H1 (cell line): ENCODE measurements at regions not wholly inside any gene's neighbourhood (a gene's known extent, or its start where the extent isn't known, plus 50 kb on each side); places are given as distances from the start of the nearest gene placed in this dataset.

Experiments used
- CTCF ChIA-PET: fragments of 300-600 bp; sonication (Branson Sonifier 250); formaldehyde crosslinking; loops from one replicate; lab custom pipeline; 2021; ENCODE audit not compliant: partially characterized antibody; lab: Charles Lee
- POLR2A ChIA-PET: fragments of 300-600 bp; sonication (Branson Sonifier 250); formaldehyde crosslinking; loops from one replicate; lab custom pipeline; 2021; ENCODE audit warnings: inconsistent platforms; ENCODE audit not compliant: partially characterized antibody; lab: Charles Lee
- DNase-seq, 2 experiments: peaks; one replicate each; pipeline versions ENCODE4 v3.0.0 to v3.0.0-alpha.2; 2010 to 2022; ENCODE audit warnings: low spot score in 2 of 2, low read depth in 1 of 2, mixed read lengths in 1 of 2
- FAIRE-seq: peaks from 2 replicates; lab custom pipeline; 2011; peaks lifted over from hg19 to GRCh38; lab: Jason Lieb, UNC
- H2AFZ ChIP-seq: 2 replicates; pipeline ENCODE4 v1.8.1; 2012; ENCODE audit warnings: low read length, inconsistent platforms
- H2AK5ac ChIP-seq: 2 replicates; pipeline ENCODE4 v1.6.1; 2013; ENCODE audit warnings: low read depth, low read length
- H2BK120ac ChIP-seq: replicated peaks from 2 replicates; pipeline ENCODE3; 2013; ENCODE audit warnings: low read depth, low read length, inconsistent platforms
- H2BK12ac ChIP-seq: 2 replicates; pipeline ENCODE4 v1.6.1; 2013; ENCODE audit warnings: low read depth, low read length
- H2BK15ac ChIP-seq: 2 replicates; pipeline ENCODE4 v1.6.1; 2013; ENCODE audit warnings: low read length
- H2BK20ac ChIP-seq: 2 replicates; pipeline ENCODE4 v1.6.1; 2013; ENCODE audit warnings: low read length
- H2BK5ac ChIP-seq: 2 replicates; pipeline ENCODE4 v1.6.1; 2013; ENCODE audit warnings: low read depth, low read length
- H3K14ac ChIP-seq: 2 replicates; pipeline ENCODE4 v1.6.1; 2013; ENCODE audit warnings: inconsistent platforms; ENCODE audit not compliant: insufficient read length
- H3K18ac ChIP-seq: 2 replicates; pipeline ENCODE4 v1.6.1; 2013; ENCODE audit warnings: low read length; ENCODE audit errors: extremely low read depth
- H3K23ac ChIP-seq: 2 replicates; pipeline ENCODE4 v1.6.1; 2013; ENCODE audit warnings: inconsistent platforms; ENCODE audit not compliant: insufficient read length
- H3K23me2 ChIP-seq: 2 replicates; pipeline ENCODE4 v1.6.1; 2013; ENCODE audit warnings: low read depth, low read length
- H3K27ac ChIP-seq: 2 replicates; pipeline ENCODE4 v1.6.1; 2011; ENCODE audit warnings: low read depth, low read length, inconsistent platforms
- H3K27me3 ChIP-seq, 4 experiments: replicated peaks in 1 of 4; 1 replicate in 1 of 4; 2 replicates in 3 of 4; pipeline versions ENCODE4 v1.6.1 to v1.8.1; 2011 to 2013; ENCODE audit warnings: low read length in 3 of 4, mild to moderate bottlenecking in 3 of 4, inconsistent platforms in 2 of 4, mixed read lengths in 2 of 4, moderate library complexity in 1 of 4; ENCODE audit not compliant: control insufficient read depth in 3 of 4, insufficient read depth in 3 of 4; ENCODE audit errors: extremely low read depth in 1 of 4
- H3K36me3 ChIP-seq, 4 experiments: 2 replicates each; pipeline versions ENCODE4 v1.6.1 to v1.8.1; 2011 to 2013; ENCODE audit warnings: mild to moderate bottlenecking in 4 of 4, low read length in 3 of 4, moderate library complexity in 2 of 4, control low read depth in 1 of 4, inconsistent platforms in 1 of 4; ENCODE audit not compliant: insufficient read depth in 4 of 4, control insufficient read depth in 2 of 4
- H3K4ac ChIP-seq: replicated peaks from 2 replicates; pipeline ENCODE3; 2013; ENCODE audit warnings: low read length, low read depth, mixed read lengths, inconsistent platforms; ENCODE audit not compliant: insufficient read length
- H3K4me1 ChIP-seq, 4 experiments: replicated peaks in 1 of 4; 1 replicate in 1 of 4; 2 replicates in 3 of 4; pipeline versions ENCODE4 v1.6.1 to v1.8.1; 2011 to 2013; ENCODE audit warnings: low read length in 3 of 4, inconsistent platforms in 2 of 4, mixed read lengths in 1 of 4; ENCODE audit not compliant: insufficient read depth in 4 of 4, control insufficient read depth in 3 of 4
- H3K4me2 ChIP-seq, 2 experiments: 2 replicates each; pipeline versions ENCODE4 v1.6.1 to v1.8.1; 2011 to 2013; ENCODE audit warnings: low read depth in 2 of 2, low read length in 2 of 2, control low read depth in 1 of 2, inconsistent platforms in 1 of 2, mild to moderate bottlenecking in 1 of 2; ENCODE audit not compliant: insufficient read depth in 1 of 2
- H3K4me3 ChIP-seq, 4 experiments: fragments of 200-600, 300-600 bp in 1 of 4; sonication (generic), shearing (Covaris generic), sonication (Bioruptor Twin) in 1 of 4; 2 replicates each; pipeline versions ENCODE4 v1.5.1 to v1.8.1; 2011 to 2016; ENCODE audit warnings: low read length in 4 of 4, low read depth in 3 of 4, control low read depth in 2 of 4, inconsistent platforms in 2 of 4, mild to moderate bottlenecking in 2 of 4, mixed read lengths in 1 of 4, moderate library complexity in 1 of 4; ENCODE audit not compliant: insufficient read depth in 2 of 4; ENCODE audit errors: extremely low read depth in 1 of 4
- H3K56ac ChIP-seq: replicated peaks from 2 replicates; pipeline ENCODE3; 2013; ENCODE audit warnings: low read depth, mild to moderate bottlenecking, mixed read lengths, low read length, inconsistent platforms; ENCODE audit not compliant: insufficient read length
- H3K79me1 ChIP-seq: 2 replicates; pipeline ENCODE4 v1.6.1; 2013; ENCODE audit warnings: low read depth, low read length, control low read depth
- H3K79me2 ChIP-seq, 2 experiments: 2 replicates each; pipeline versions ENCODE4 v1.6.1 to v1.8.1; 2012 to 2013; ENCODE audit warnings: low read length in 2 of 2, mild to moderate bottlenecking in 2 of 2, inconsistent platforms in 1 of 2; ENCODE audit not compliant: insufficient read depth in 2 of 2, control insufficient read depth in 1 of 2
- H3K9ac ChIP-seq, 4 experiments: replicated peaks in 1 of 4; 1 replicate in 1 of 4; 2 replicates in 3 of 4; pipeline versions ENCODE4 v1.6.1 to v1.8.1; 2011 to 2013; ENCODE audit warnings: low read depth in 3 of 4, low read length in 3 of 4, control low read depth in 2 of 4, mild to moderate bottlenecking in 2 of 4, moderate library complexity in 2 of 4, inconsistent platforms in 1 of 4; ENCODE audit errors: extremely low read depth in 1 of 4
- H3K9me3 ChIP-seq, 2 experiments: 2 replicates each; pipeline versions ENCODE4 v1.6.1 to v1.8.1; 2012 to 2013; ENCODE audit warnings: mild to moderate bottlenecking in 2 of 2, moderate library complexity in 2 of 2, control low read depth in 1 of 2, inconsistent platforms in 1 of 2, low read depth in 1 of 2, low read length in 1 of 2, mixed read lengths in 1 of 2; ENCODE audit not compliant: insufficient read depth in 2 of 2
- H4K20me1 ChIP-seq, 2 experiments: replicated peaks in 1 of 2; 2 replicates each; pipeline versions ENCODE3 to v1.8.1; 2011 to 2013; ENCODE audit warnings: inconsistent platforms in 2 of 2, low read length in 2 of 2, mild to moderate bottlenecking in 1 of 2; ENCODE audit not compliant: insufficient read depth in 2 of 2, control insufficient read depth in 1 of 2
- H4K5ac ChIP-seq: 2 replicates; pipeline ENCODE4 v1.6.1; 2013; ENCODE audit warnings: low read length, low read depth, mixed read lengths, inconsistent platforms; ENCODE audit not compliant: insufficient read length
- H4K8ac ChIP-seq: 2 replicates; pipeline ENCODE4 v1.8.0; 2013; ENCODE audit warnings: mild to moderate bottlenecking, moderate library complexity, low read length, inconsistent platforms; ENCODE audit not compliant: insufficient read depth; ENCODE audit errors: extremely low read depth
- H4K91ac ChIP-seq: replicated peaks from 2 replicates; pipeline ENCODE3; 2013; ENCODE audit warnings: low read length, mixed read lengths, inconsistent platforms; ENCODE audit not compliant: insufficient read length
- BCL11A ChIP-seq, 2 experiments: IDR thresholded peaks; one replicate each; pipeline ENCODE4 v1.6.1; 2011; ENCODE audit warnings: low read depth in 2 of 2, low read length in 2 of 2, mild to moderate bottlenecking in 2 of 2
- EGR1 ChIP-seq: IDR thresholded peaks from 2 replicates; pipeline ENCODE4 v1.6.1; 2011; ENCODE audit warnings: low read depth, low read length, borderline replicate concordance
- EP300 ChIP-seq, 2 experiments: IDR thresholded peaks; 1 replicate in 1 of 2; 2 replicates in 1 of 2; pipeline ENCODE4 v1.6.1; 2011 to 2012; ENCODE audit warnings: low read depth in 2 of 2, low read length in 2 of 2, mild to moderate bottlenecking in 2 of 2, borderline replicate concordance in 1 of 2, inconsistent platforms in 1 of 2, moderate library complexity in 1 of 2
- EZH2 ChIP-seq: fragments of 200-600 bp; sonication (generic); IDR thresholded peaks from 2 replicates; pipeline ENCODE4 v1.7.1; 2012; ENCODE audit warnings: low read depth, mild to moderate bottlenecking, moderate library complexity, low read length, inconsistent platforms; ENCODE audit not compliant: severe bottlenecking
- HDAC6 ChIP-seq: IDR thresholded peaks from one replicate; pipeline ENCODE4 v1.7.1; 2012; ENCODE audit warnings: low read depth, mild to moderate bottlenecking, inconsistent platforms, low read length, moderate library complexity
- KDM1A ChIP-seq: fragments of 200-600, 300-600 bp; sonication (generic); IDR thresholded peaks from 2 replicates; pipeline ENCODE4 v1.7.1; 2016; ENCODE audit warnings: mild to moderate bottlenecking, low read length, borderline replicate concordance
- MAFK ChIP-seq: IDR thresholded peaks from 2 replicates; pipeline ENCODE4 v1.6.1; 2012; ENCODE audit warnings: low read depth, mild to moderate bottlenecking, improper control_type of control experiment, low read length
- NANOG ChIP-seq: IDR thresholded peaks from 2 replicates; pipeline ENCODE4 v1.6.1; 2011; ENCODE audit warnings: low read length, low read depth, mild to moderate bottlenecking, inconsistent platforms; ENCODE audit not compliant: insufficient read depth, poor library complexity, severe bottlenecking
- NRF1 ChIP-seq: IDR thresholded peaks from 2 replicates; pipeline ENCODE4 v1.6.1; 2011; ENCODE audit warnings: mild to moderate bottlenecking, low read depth, low read length, improper control_type of control experiment
- RAD21 ChIP-seq, 2 experiments: IDR thresholded peaks in 1 of 2; conservative IDR thresholded peaks in 1 of 2; 2 replicates each; pipeline ENCODE4 v1.6.1; 2011; ENCODE audit warnings: low read depth in 2 of 2, low read length in 2 of 2, improper control_type of control experiment in 1 of 2, inconsistent platforms in 1 of 2, mild to moderate bottlenecking in 1 of 2, moderate library complexity in 1 of 2
- SAP30 ChIP-seq: fragments of 300-600 bp; sonication (generic); IDR thresholded peaks from 2 replicates; pipeline ENCODE4 v1.7.1; 2012; ENCODE audit warnings: low read length, moderate library complexity, mild to moderate bottlenecking, inconsistent platforms; ENCODE audit not compliant: insufficient read depth, insufficient replicate concordance
- SP1 ChIP-seq: IDR thresholded peaks from 2 replicates; pipeline ENCODE4 v1.6.1; 2011; ENCODE audit warnings: low read depth, low read length
- SP4 ChIP-seq: IDR thresholded peaks from 2 replicates; pipeline ENCODE4 v1.6.1; 2012; ENCODE audit warnings: low read length, inconsistent platforms
- WGBS, 2 experiments: shearing (Covaris generic) in 1 of 2; methylation state at CpG; one replicate each; pipeline versions ENCODE4 v1.1.6 to v1.1.7; 2013 to 2015; ENCODE audit warnings: low lambda C conversion rate in 2 of 2, mixed read lengths in 2 of 2, inconsistent platforms in 1 of 2, low coverage in 1 of 2, missing lambda C conversion rate in 1 of 2; ENCODE audit not compliant: insufficient replicate concordance in 2 of 2, insufficient coverage in 1 of 2, insufficient read length in 1 of 2; ENCODE audit errors: extremely low coverage in 1 of 2, missing lambda C conversion rate in 1 of 2; 5-methylcytosine and 5-hydroxymethylcytosine counted together
- TF ChIP-seq, protein P1 (sequence below): IDR thresholded peaks from 2 replicates; pipeline ENCODE4 v1.6.1; 2012; ENCODE audit warnings: inconsistent platforms

DNA sequence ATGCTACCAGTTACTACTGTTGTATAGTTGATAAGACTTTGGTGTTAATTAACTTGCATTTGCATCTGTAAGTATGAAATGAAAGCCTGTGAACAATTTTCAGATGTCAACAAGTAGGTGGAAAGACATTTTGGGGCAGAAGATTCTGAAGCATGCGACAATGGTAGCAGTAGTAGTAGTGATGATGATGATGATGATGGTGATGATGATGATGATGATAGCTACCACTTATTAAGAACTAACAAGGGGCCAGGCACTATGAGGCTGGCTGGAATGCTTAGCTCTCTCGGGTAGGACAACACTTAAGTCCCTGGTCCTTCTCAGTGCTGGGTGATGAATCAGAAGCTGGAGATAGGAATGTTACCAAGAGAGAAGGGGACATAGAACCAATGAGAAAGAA lies 333.4 kb upstream of the IL12A start:
- no peak overlapping the region for H4K91ac ChIP-seq
- no peak overlapping the region for H2BK120ac ChIP-seq
- H3K56ac ChIP-seq = no peak overlapping the region
- H3K36me3 ChIP-seq = no peaks in the 10 kb centered on the region
- H2BK5ac ChIP-seq = no peak overlapping the region
- 89% methylated on average over 2 of the region's 2 CpGs; no CpG with 5 or more reads in 1 of the 2 experiments for WGBS, 2 experiments
- H4K5ac ChIP-seq = no peak overlapping the region
- H4K8ac ChIP-seq = no peak overlapping the region
- H3K27ac ChIP-seq = no peak overlapping the region
- no peaks in the 10 kb centered on the region for H3K9me3 ChIP-seq
- H3K4me1 ChIP-seq = no peaks in the 10 kb centered on the region
- H2BK15ac ChIP-seq = no peak overlapping the region
- H3K4me3 ChIP-seq = no peak overlapping the region
- no peak overlapping the region for H2AFZ ChIP-seq
- H3K14ac ChIP-seq = no peak overlapping the region
- no peaks in the 10 kb centered on the region for H3K23me2 ChIP-seq
- no peaks in the 10 kb centered on the region for H4K20me1 ChIP-seq
- no peak overlapping the region for H3K4me2 ChIP-seq
- no peak overlapping the region for H3K23ac ChIP-seq
- DNase-seq (no peak), FAIRE-seq (no peak)
- no peak overlapping the region for H3K18ac ChIP-seq
- no peak overlapping the region for H3K9ac ChIP-seq
- no peak overlapping the region for H2BK12ac ChIP-seq
- no peak overlapping the region for H2AK5ac ChIP-seq
- no peak overlapping the region for H3K4ac ChIP-seq
- H3K79me2 ChIP-seq = no peaks in the 10 kb centered on the region
- no peak overlapping the region for H2BK20ac ChIP-seq
- no peaks in the 10 kb centered on the region for H3K27me3 ChIP-seq
- no peaks in the 10 kb centered on the region for H3K79me1 ChIP-seq
- ChIA-PET POLR2A (no interaction called here), CTCF (interaction anchor here (0.5 to 1.3 kb wide), 2 partner anchors 30 to 1161 kb away, joined by 3 read pairs; no protein-coding TSS in a partner anchor)
- TF ChIP-seq BCL11A (IDR thresholded peaks at IDR 0.05; ENCODE audit: low read depth in 2 of 2, low read length in 2 of 2) (no peak), EGR1 (no peak), NRF1 (no peak), EP300 (IDR thresholded peaks at IDR 0.05; ENCODE audit: borderline replicate concordance in 1 of 2, low read depth in 2 of 2, low read length in 2 of 2) (no peak), RAD21 (IDR thresholded peaks at IDR 0.05 in 1 of 2, conservative IDR thresholded peaks at IDR 0.05 in 1 of 2; ENCODE audit: low read depth in 2 of 2, low read length in 2 of 2) (no peak), HDAC6 (no peak), MAFK (no peak), SP1 (no peak), NANOG (no peak), KDM1A (no peak), EZH2 (no peak), SAP30 (no peak), SP4 (no peak)
- TF ChIP-seq, protein P1, sequence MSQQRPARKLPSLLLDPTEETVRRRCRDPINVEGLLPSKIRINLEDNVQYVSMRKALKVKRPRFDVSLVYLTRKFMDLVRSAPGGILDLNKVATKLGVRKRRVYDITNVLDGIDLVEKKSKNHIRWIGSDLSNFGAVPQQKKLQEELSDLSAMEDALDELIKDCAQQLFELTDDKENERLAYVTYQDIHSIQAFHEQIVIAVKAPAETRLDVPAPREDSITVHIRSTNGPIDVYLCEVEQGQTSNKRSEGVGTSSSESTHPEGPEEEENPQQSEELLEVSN = no peak
